ENCODE measurements at regions not wholly inside any gene's neighbourhood (a gene's known extent, or its start where the extent isn't known, plus 50 kb on each side); places are given as distances from the start of the nearest gene placed in this dataset.

DNA sequence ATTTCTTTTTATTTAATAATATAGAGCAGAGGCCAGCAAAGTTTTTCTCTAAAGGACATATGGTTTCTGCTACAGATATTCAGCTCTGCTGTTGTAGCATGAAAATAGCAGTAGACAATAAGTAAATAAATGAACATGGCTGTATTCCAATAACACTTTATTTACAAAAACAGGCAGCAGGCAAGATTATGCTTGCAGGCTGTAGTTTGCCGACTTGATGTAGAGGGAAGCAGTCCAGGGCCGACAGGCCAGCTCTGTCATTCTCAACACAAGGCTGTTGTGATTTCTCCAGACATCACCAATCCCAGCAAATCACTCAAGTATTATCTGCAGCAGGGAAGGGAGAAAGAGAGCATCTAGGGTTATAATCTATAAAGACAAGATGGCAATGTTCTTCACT, 1062.5 kb upstream of the PCDH9 start:
- H3K9me3 ChIP-seq: no peaks in the 10 kb centered on the region
- no peak for TF ChIP-seq POLR2AphosphoS5 (IDR thresholded peaks at IDR 0.05)
- no peak for TF ChIP-seq CTCF (IDR thresholded peaks at IDR 0.05)
- TF ChIP-seq POLR2A (IDR thresholded peaks at IDR 0.05): no peak
- TF ChIP-seq EP300 (IDR thresholded peaks at IDR 0.05): no peak
- H3K4me1 ChIP-seq: no peaks in the 10 kb centered on the region
- DNase-seq (no peak), ATAC-seq (ENCODE audit: low FRiP score in 2 of 2) (no peak)
- no peaks in the 10 kb centered on the region for H3K27me3 ChIP-seq
- WGBS, 2 donors: 57% methylated on average over 2 of the region's 2 CpGs
- no peak overlapping the region for H3K27ac ChIP-seq
- H3K4me3 ChIP-seq: no peak overlapping the region
- H3K36me3 ChIP-seq: no peaks in the 10 kb centered on the region

GRCh38 chr13:68291595-68291994, 1061.5 kb upstream of the PCDH9 start:
- H3K4me3 ChIP-seq: no peak overlapping the region
- no peaks in the 10 kb centered on the region for H3K9me3 ChIP-seq
- ATAC-seq (ENCODE audit: low FRiP score in 2 of 2): no peak
- DNase-seq: no peak
- no peaks in the 10 kb centered on the region for H3K27me3 ChIP-seq
- 73 to 80% methylated on average over 4 of the region's 4 CpGs for WGBS, 2 donors
- no peak overlapping the region for H3K27ac ChIP-seq
- TF ChIP-seq POLR2A (IDR thresholded peaks at IDR 0.05): no peak
- H3K36me3 ChIP-seq: no peaks in the 10 kb centered on the region
- H3K4me1 ChIP-seq: no peaks in the 10 kb centered on the region

DNA sequence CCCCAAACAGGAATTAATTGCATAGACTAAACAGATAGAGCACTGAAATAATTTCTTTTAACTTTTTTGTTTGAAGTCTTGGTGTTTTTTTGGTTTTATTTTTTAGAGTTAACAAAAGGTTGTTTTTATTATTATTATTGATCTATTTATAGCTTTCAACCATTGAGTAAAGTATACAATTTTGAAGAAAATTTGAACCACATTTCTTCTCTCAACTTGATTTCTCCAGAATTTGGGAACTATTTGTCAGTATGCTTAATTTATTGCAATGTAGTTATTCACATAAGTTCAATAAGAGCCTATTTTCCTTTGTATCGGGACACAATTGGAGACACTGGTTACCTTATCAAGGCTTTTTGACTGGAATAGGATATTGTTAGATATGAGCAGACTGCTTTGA, 1045.6 kb upstream of the PCDH9 start:
- ATAC-seq (ENCODE audit: low FRiP score in 2 of 2) (no peak), DNase-seq (no peak)
- Histone ChIP-seq H3K36me3 (no peaks in the 10 kb centered on the region), H3K27me3 (no peaks in the 10 kb centered on the region), H3K9me3 (peaks cover 0 to 8% (median 4%) of the 10 kb centered on the region in 4 donors), H3K4me1 (no peaks in the 10 kb centered on the region), H3K4me3 (no peak overlapping the region), H3K27ac (no peak overlapping the region)
- 91 to 93% methylated on average over 1 of the region's 1 CpG for WGBS, 2 donors
- TF ChIP-seq CTCF (IDR thresholded peaks at IDR 0.05) (no peak), POLR2AphosphoS5 (IDR thresholded peaks at IDR 0.05) (no peak), EP300 (IDR thresholded peaks at IDR 0.05) (no peak), POLR2A (IDR thresholded peaks at IDR 0.05) (no peak)

DNA sequence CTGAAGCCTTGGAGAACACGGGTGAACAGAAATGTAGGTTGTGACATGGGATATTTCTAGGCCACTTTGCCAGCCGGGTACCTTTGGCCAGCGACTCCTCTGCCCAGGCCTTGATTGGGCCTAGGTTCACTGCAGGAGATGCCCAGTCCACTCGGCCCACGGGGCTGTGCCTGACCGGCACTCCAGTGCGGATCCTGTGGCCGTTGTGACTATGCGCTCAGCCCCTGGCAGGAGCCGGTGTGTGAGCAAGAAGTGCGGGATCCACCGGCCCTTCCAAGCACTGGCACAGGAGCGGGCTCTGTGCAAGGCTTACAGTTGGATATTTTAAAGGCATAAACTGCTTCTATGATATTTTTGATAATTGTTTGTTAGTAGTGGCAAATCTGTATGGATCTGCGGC, 1042.5 kb upstream of the PCDH9 start:
- H3K4me1 ChIP-seq: no peaks in the 10 kb centered on the region
- ATAC-seq (ENCODE audit: low FRiP score in 2 of 2) (no peak), DNase-seq (peak in 1 of 2 donors; percentile 52)
- H3K9me3 ChIP-seq: peaks cover 0 to 8% (median 4%) of the 10 kb centered on the region in 4 donors
- H3K4me3 ChIP-seq: no peak overlapping the region
- TF ChIP-seq POLR2A (IDR thresholded peaks at IDR 0.05): no peak
- no peak for TF ChIP-seq CTCF (IDR thresholded peaks at IDR 0.05)
- no peak for TF ChIP-seq POLR2AphosphoS5 (IDR thresholded peaks at IDR 0.05)
- TF ChIP-seq EP300 (IDR thresholded peaks at IDR 0.05): no peak
- WGBS, 2 donors: 93 to 94% methylated on average over 9 to 13 of the region's 14 CpGs
- H3K27me3 ChIP-seq: no peaks in the 10 kb centered on the region
- no peaks in the 10 kb centered on the region for H3K36me3 ChIP-seq
- H3K27ac ChIP-seq: no peak overlapping the region

GRCh38 chr13:68264692-68265091, 1034.6 kb upstream of the PCDH9 start:
- no peak for TF ChIP-seq POLR2A (IDR thresholded peaks at IDR 0.05)
- no peak for TF ChIP-seq CTCF (IDR thresholded peaks at IDR 0.05)
- no peak for TF ChIP-seq EP300 (IDR thresholded peaks at IDR 0.05)
- no peak for TF ChIP-seq POLR2AphosphoS5 (IDR thresholded peaks at IDR 0.05)
- H3K36me3 ChIP-seq: no peaks in the 10 kb centered on the region
- ATAC-seq (ENCODE audit: low FRiP score in 2 of 2) (no peak), DNase-seq (no peak)
- no peaks in the 10 kb centered on the region for H3K27me3 ChIP-seq
- H3K4me1 ChIP-seq: no peaks in the 10 kb centered on the region
- H3K27ac ChIP-seq: no peak overlapping the region
- no peaks in the 10 kb centered on the region for H3K9me3 ChIP-seq
- no peak overlapping the region for H3K4me3 ChIP-seq
- WGBS, 2 donors: 86 to 89% methylated on average over 2 of the region's 2 CpGs

Data from upper lobe of left lung (tissue), 6 donors.